HG03521 (cell line): ENCODE measurements at regions not wholly inside any gene's neighbourhood (a gene's known extent, or its start where the extent isn't known, plus 50 kb on each side); places are given as distances from the start of the nearest gene placed in this dataset.
"Not testable (repeated sequence)": the region's sequence is repeated elsewhere in the genome, so short reads cannot be mapped to it uniquely, and the experiment has no call there.

ENCODE experiments used
- ATAC-seq: cut with Tn5 transposase; IDR thresholded peaks from one replicate; pipeline ENCODE4 v1.9.1; 2021; ENCODE audit warnings: mild to moderate bottlenecking, moderate library complexity; ENCODE audit not compliant: unreplicated experiment

DNA sequence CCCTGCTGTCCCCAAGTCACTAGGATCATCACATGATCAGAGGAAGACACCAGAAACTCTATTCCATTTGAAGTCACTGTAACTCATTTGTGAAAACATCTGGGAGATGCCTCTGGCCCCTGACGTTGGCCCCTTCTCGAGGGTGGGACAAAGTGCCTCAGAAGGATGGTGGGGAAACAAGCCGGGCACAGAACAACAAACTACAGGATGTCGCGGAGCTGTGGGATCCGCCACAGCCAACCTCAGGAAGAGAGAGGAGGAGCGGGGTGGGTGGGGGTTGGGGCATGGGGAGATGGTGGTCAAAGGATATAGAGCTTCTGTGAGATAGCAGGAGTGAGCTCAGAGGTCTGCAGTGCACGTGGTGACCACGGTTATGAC is 265.6 kb upstream of the TCERG1L start:
- ATAC-seq: no peak

DNA sequence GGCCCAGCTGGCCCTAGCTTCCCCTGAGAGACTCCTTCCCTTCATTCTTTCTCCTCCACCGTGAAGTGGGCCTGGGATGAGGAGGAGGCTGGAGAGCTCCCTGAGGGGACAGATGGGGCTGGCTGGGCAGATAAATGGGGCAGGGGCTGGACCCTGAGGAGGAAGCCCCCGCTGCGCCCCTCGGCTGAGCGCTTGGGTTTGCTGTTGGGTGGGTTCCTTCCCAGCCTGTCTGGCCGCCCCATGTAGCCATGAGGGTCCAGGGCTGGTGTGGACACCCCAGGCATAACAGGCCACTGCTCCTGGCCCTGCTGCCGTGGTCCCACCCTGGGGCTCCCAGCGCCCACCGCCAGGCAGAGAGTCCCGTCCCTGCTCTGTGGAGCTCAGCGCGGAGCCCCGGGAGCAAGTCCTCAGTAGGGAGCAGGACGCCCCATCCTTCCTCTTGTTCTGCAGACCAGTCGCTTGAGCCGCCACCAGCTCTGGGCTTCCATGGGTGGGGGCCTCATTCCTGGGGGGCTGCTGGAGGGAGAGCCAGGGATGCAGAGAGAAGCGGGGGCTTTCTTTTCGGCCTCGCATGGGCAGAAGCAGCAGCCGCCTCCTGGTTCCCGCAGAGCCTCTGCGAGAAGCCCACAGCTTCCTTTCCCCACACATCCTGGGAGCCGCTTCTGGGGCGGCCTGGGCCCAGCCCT is 266.4 kb upstream of the TCERG1L start:
- ATAC-seq: no peak

DNA sequence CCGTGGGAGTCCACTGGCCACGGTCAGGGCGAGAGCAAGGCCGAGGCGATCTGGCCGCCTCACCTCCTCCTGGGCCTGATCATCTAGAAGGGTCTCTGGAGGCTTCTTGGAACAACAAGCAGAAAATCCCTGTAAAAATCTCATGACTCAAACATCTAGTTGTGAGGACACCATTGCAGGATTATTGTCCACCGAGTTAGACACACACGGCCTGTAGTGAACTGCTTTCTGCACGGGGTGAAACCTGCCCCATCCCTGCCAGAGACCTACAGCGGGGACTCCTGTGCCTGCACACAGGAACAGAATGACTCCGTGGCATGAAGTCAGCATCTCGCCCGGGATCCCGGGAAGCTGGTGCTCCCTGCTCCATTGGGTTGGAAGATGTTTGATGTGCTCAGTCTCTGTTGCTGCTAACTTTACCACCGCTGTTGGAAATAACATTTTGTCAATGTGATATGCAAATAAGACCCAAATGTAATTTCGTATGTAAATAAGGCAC is 267.0 kb upstream of the TCERG1L start:
- no peak for ATAC-seq

DNA sequence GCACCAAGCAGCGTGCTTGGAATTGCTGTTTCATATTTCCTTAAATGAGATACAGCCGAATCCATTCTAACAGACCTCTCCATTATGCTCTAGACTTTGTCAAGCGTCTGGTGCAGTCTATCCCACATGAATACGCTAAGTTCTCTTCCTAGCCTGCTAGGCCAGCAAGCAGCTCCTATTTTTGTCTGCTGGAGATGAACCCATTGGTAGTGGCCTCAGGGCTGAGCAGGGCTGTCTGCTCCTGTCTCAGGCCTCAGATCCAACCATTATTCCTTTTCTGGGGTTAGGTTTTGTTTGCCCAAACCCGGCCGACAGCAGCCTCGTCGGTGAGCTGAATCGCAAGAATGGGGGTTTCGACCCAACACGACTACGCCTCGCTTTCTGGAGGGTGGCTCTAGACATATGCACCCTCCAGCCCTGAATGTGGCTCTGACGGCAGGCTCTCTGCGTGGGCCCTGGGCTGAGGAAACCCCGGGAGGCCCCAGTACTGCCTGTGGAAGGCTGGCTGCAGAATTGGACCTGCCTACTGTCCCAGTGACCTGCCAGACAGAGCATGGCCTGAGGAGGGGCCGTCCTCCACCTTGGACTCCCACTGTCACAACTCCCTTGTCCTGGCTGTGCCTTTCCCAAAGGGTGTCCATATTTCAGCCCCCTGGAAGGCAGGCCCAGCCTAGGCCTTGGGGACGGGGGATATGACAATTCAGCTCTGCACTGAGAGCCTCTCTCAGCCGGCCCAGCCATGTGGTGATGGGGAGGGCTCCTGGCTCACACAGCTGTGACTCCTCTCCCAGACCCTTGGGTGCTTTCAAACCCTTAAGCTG is 267.9 kb upstream of the TCERG1L start:
- no peak for ATAC-seq

- no peak for ATAC-seq
These were observed 268.6 kb upstream of the TCERG1L start for GRCh38 chr10:131580076-131580652.

- no peak for ATAC-seq
These were observed 269.2 kb upstream of the TCERG1L start for GRCh38 chr10:131580674-131581073.

DNA sequence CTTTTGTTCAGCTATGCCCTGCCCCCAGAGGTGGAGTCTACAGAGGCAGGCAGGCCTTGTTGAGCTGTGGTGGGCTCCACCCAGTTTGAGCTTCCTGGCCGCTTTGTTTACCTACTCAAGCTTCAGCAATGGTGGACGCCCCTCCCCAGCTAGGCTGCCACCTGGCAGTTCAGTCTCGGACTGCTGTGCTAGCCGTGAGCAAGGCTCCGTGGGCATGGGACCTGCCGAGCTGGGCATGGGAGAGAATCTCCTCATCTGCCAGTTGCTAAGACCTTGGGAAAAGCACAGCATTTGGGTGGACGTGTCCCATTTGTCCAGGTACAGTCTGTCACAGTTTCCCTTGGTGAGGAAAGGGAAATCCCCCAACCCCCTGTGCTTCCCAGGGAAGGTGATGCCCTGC is 270.0 kb upstream of the TCERG1L start:
- ATAC-seq: not testable (repeated sequence)

GRCh38 chr10:131584287-131584686 is 272.8 kb upstream of the TCERG1L start:
- no peak for ATAC-seq

- ATAC-seq: no peak
These were observed 274.2 kb upstream of the TCERG1L start for GRCh38 chr10:131585761-131586160.

- ATAC-seq: no peak
These were observed 275.4 kb upstream of the TCERG1L start for GRCh38 chr10:131586958-131587357.

DNA sequence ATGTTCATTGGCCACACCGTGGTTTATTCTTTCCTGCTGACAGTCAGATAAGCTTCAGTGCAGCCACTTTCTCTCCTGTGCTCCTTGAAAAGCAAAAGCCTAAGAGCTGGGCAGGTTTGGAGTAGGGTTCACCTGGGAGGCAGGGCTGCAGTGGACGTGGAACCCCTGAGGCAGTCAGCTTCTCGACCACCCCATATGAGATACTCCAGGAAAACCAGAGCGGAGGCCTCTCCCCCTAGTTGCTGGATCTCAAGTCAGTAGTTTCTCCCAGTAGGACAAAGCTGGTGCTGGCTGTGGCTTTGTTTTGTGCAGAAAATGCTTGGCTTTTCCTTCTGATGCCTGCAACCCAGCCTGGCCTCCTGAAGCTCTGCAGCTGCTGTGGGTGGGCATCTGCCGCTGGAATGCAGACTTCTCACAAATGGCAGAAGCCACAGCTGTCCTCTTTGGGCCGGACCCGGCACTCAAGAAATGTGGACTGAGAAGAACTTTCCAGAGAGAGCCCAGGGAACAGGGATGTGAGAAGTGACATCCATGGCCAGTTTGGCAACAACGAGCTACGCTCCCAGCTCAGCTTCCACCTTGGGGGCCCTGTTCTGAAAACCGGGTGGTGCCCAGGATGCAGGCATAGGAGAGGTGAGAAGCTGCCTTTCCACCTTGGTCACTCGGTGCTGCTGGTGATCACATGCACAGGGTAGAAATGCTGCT is 276.6 kb upstream of the TCERG1L start:
- no peak for ATAC-seq

DNA sequence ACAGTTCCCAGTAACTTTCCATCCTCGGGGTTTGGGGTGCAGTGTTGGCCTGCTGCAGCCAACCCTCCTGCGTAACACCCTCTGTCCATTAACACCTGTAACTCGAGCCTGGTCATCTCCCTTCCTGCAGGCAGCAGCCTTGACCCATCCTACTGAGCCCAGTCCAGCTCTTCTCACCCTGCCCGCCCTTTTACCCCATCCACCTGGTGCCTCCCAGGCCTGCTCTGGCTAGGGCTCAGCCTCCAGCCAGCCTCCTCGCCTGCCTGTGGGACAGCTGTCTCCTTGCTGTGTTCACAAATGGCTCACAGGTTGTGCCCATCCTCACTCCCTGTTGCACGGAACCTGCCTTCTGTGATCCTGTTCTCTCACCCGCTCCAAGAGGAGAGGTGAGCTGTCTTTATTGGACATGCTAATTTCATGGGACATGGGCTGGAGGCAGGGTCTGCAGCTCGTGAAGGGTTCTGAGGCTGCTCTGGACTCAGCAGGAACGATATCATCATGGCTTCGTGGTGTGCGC is 277.2 kb upstream of the TCERG1L start:
- no peak for ATAC-seq

DNA sequence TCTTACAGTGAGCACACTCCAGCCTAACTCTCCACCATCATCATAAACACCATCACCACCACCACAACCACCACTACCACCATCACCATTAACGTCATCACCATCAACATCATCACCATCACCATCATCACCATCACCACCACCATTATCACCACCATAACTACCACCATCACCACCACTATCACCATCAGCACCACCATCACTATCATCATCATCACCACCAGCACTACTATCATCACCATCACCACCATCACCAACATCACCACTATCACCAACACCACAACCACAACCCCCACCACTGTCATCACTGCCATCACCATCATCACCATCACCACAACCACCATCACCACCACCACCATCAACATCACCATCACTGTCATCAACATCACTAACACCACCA is 279.0 kb upstream of the TCERG1L start:
- no peak for ATAC-seq

DNA sequence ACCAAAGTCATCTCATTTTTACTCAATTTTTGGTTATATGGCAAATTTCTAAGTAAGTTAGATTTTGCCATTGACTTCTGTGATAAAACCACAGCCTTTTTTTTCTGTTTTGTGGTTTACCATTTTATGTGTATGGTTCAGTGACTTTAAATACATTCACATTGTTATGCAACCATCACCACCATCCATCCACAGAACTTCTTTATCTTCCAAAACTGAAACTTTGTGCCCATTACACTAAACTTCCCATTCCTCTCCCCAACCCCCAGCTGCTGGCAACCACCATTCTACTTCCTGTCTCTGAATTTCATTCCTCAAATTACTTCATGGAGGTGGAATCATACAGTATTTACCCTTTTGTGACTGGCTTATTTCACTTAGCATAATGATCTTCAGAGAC is 280.4 kb upstream of the TCERG1L start:
- ATAC-seq: no peak

DNA sequence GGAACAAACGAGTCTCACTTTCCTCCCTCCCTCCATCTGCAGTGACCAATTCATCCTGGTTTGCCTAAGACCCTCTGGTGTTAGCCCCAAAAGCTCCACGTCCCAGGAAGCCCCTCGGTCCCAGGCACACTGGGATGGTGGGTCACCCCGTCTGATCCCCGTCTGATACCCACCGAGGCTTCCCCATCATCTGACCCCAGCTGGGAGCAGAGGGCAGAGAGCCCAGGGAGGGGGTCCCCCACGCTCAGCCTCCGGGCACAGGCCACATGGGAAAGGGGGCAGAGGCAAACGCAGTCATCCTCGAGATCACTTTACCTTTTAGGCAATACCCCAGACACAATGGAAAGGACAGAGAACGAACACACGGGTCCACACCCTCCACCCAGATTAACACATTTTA is 291.6 kb upstream of the PPP2R2D start:
- ATAC-seq: no peak

- ATAC-seq: no peak
These were observed 285.7 kb upstream of the PPP2R2D start for GRCh38 chr10:131615150-131615549.

- ATAC-seq: no peak
These were observed 284.8 kb upstream of the PPP2R2D start for GRCh38 chr10:131616040-131616439.

GRCh38 chr10:131617113-131617858 is 283.5 kb upstream of the PPP2R2D start:
- ATAC-seq: no peak

- ATAC-seq: no peak
These were observed 282.1 kb upstream of the PPP2R2D start for GRCh38 chr10:131618587-131619267.

DNA sequence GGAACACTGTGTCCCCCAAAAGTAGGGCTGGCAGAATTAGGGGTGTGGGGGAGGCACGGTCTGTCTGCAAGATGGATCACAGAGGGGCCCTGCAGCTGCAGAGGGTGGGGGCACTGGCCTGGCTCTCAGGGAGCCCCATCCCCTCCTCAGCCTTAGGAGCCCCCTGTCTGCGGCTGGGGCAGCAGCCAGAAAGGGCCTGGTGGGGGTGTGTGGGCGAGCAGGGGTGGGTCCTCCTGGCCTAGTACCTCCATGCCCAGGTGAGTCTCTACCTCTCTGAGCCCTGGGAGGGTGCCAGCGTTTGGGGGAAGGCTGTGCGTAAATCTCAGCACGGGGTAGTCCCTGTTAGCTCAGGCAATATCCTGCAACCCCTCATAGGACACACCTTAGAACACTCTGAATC is 280.5 kb upstream of the PPP2R2D start:
- no peak for ATAC-seq
